ENCODE measurements at regions not wholly inside any gene's neighbourhood (a gene's known extent, or its start where the extent isn't known, plus 50 kb on each side); places are given as distances from the start of the nearest gene placed in this dataset.

GRCh38 chr6:169985121-169986015 lies 233.9 kb downstream of the ERMARD start:
- in situ Hi-C loops (cut with MboI; ENCODE audit: low sequenced_read_pairs, unreplicated experiment), result no loop called here
- DNase-seq (ENCODE audit: low spot score), result no peak
- TF ChIP-seq CTCF (IDR thresholded peaks at IDR 0.05; ENCODE audit: borderline replicate concordance, control extremely low read depth, extremely low read depth, insufficient read depth, missing control alignments), result no peak

GRCh38 chr6:169984181-169985120 lies 233.0 kb downstream of the ERMARD start:
- no peak for DNase-seq (ENCODE audit: low spot score)

GRCh38 chr6:169983651-169984050 lies 232.2 kb downstream of the ERMARD start:
- TF ChIP-seq CTCF (IDR thresholded peaks at IDR 0.05; ENCODE audit: borderline replicate concordance, control extremely low read depth, extremely low read depth, insufficient read depth, missing control alignments), result no peak
- in situ Hi-C loops (cut with MboI; ENCODE audit: low sequenced_read_pairs, unreplicated experiment), result no loop called here
- no peak for DNase-seq (ENCODE audit: low spot score)

More at GRCh38 chr6:169984181-169985120, 233.0 kb downstream of the ERMARD start:
- no peak for TF ChIP-seq CTCF (IDR thresholded peaks at IDR 0.05; ENCODE audit: borderline replicate concordance, control extremely low read depth, extremely low read depth, insufficient read depth, missing control alignments)
- in situ Hi-C loops (cut with MboI; ENCODE audit: low sequenced_read_pairs, unreplicated experiment), result no loop called here

GRCh38 chr6:169982461-169983386 lies 231.3 kb downstream of the ERMARD start:
- DNase-seq (ENCODE audit: low spot score), result no peak
- TF ChIP-seq CTCF (IDR thresholded peaks at IDR 0.05; ENCODE audit: borderline replicate concordance, control extremely low read depth, extremely low read depth, insufficient read depth, missing control alignments), result no peak
- in situ Hi-C loops (cut with MboI; ENCODE audit: low sequenced_read_pairs, unreplicated experiment), result no loop called here

- in situ Hi-C loops (cut with MboI; ENCODE audit: low sequenced_read_pairs, unreplicated experiment), result no loop called here
- no peak for TF ChIP-seq CTCF (IDR thresholded peaks at IDR 0.05; ENCODE audit: borderline replicate concordance, control extremely low read depth, extremely low read depth, insufficient read depth, missing control alignments)
- DNase-seq (ENCODE audit: low spot score), result no peak
These were observed 230.5 kb downstream of the ERMARD start for GRCh38 chr6:169981969-169982368.
